ENCODE measurements at regions not wholly inside any gene's neighbourhood (a gene's known extent, or its start where the extent isn't known, plus 50 kb on each side); places are given as distances from the start of the nearest gene placed in this dataset.

- DNase-seq = no peak
These were observed 110.8 kb upstream of the ADGRL4 start for GRCh38 chr1:79117376-79117775.

- no peak for DNase-seq
These were observed 107.3 kb upstream of the ADGRL4 start for GRCh38 chr1:79113836-79114235.

GRCh38 chr1:79110749-79111148 lies 104.2 kb upstream of the ADGRL4 start:
- DNase-seq = no peak

GRCh38 chr1:79109445-79109844 lies 102.9 kb upstream of the ADGRL4 start:
- DNase-seq = no peak

GRCh38 chr1:79105500-79105899 lies 99.0 kb upstream of the ADGRL4 start:
- DNase-seq = no peak

- DNase-seq = no peak
These were observed 98.1 kb upstream of the ADGRL4 start for GRCh38 chr1:79104617-79105016.

- DNase-seq = no peak
These were observed 93.9 kb upstream of the ADGRL4 start for GRCh38 chr1:79100385-79100784.

- no peak for DNase-seq
These were observed 84.5 kb upstream of the ADGRL4 start for GRCh38 chr1:79090985-79091384.

- no peak for DNase-seq
These were observed 83.4 kb upstream of the ADGRL4 start for GRCh38 chr1:79089946-79090345.

- DNase-seq = no peak
These were observed 75.7 kb upstream of the ADGRL4 start for GRCh38 chr1:79082233-79082632.

- peak; percentile 41 for DNase-seq
These were observed 73.2 kb upstream of the ADGRL4 start for GRCh38 chr1:79079770-79080169.

- no peak for DNase-seq
These were observed 68.4 kb upstream of the ADGRL4 start for GRCh38 chr1:79074975-79075374.

GRCh38 chr1:79069828-79070227 lies 63.3 kb upstream of the ADGRL4 start:
- DNase-seq = no peak

GRCh38 chr1:79059341-79059740 lies 52.8 kb upstream of the ADGRL4 start:
- no peak for DNase-seq
